Duodenal mucosa (tissue), 2 donors: ENCODE measurements at regions not wholly inside any gene's neighbourhood (a gene's known extent, or its start where the extent isn't known, plus 50 kb on each side); places are given as distances from the start of the nearest gene placed in this dataset.

Experiments
- H3K27ac ChIP-seq: one replicate; pipeline ENCODE4 v1.7.0; 2013; ENCODE audit warnings: low read depth, low read length
- H3K27me3 ChIP-seq, 2 donors: one replicate each; pipeline ENCODE4 v1.7.0; 2013; ENCODE audit warnings: low read length in 2 of 2, control low read depth in 1 of 2; ENCODE audit not compliant: insufficient read depth in 2 of 2, control insufficient read depth in 1 of 2
- H3K36me3 ChIP-seq, 2 donors: one replicate each; pipeline ENCODE4 v1.7.0; 2013; ENCODE audit warnings: low read length in 2 of 2, control low read depth in 1 of 2; ENCODE audit not compliant: insufficient read depth in 2 of 2, control insufficient read depth in 1 of 2
- H3K4me1 ChIP-seq, 2 donors: one replicate each; pipeline ENCODE4 v1.7.0; 2013; ENCODE audit warnings: low read length in 2 of 2, control low read depth in 1 of 2; ENCODE audit not compliant: insufficient read depth in 2 of 2, control insufficient read depth in 1 of 2
- H3K4me3 ChIP-seq, 2 donors: one replicate each; pipeline ENCODE4 v1.7.0; 2013; ENCODE audit warnings: low read length in 2 of 2, low read depth in 1 of 2
- H3K9ac ChIP-seq, 2 donors: one replicate each; pipeline ENCODE4 v1.7.0; 2013; ENCODE audit warnings: low read length in 2 of 2, low read depth in 1 of 2
- H3K9me3 ChIP-seq, 2 donors: one replicate each; pipeline ENCODE4 v1.7.0; 2013; ENCODE audit warnings: low read length in 2 of 2, control low read depth in 1 of 2; ENCODE audit not compliant: control insufficient read depth in 1 of 2

GRCh38 chr14:97414718-97415098 lies 617.5 kb downstream of the VRK1 start:
- no peak overlapping the region for H3K9ac ChIP-seq
- no peak overlapping the region for H3K4me3 ChIP-seq
- no peaks in the 10 kb centered on the region for H3K4me1 ChIP-seq
- H3K27me3 ChIP-seq = peaks cover 34 to 51% of the 10 kb centered on the region in 2 donors
- H3K9me3 ChIP-seq = no peaks in the 10 kb centered on the region
- H3K27ac ChIP-seq = no peak overlapping the region
- H3K36me3 ChIP-seq = no peaks in the 10 kb centered on the region

GRCh38 chr14:97415907-97416306 lies 618.7 kb downstream of the VRK1 start:
- peaks cover 34 to 45% of the 10 kb centered on the region in 2 donors for H3K27me3 ChIP-seq
- no peak overlapping the region for H3K9ac ChIP-seq
- no peak overlapping the region for H3K4me3 ChIP-seq
- H3K4me1 ChIP-seq = no peaks in the 10 kb centered on the region
- no peaks in the 10 kb centered on the region for H3K9me3 ChIP-seq
- H3K27ac ChIP-seq = no peak overlapping the region
- H3K36me3 ChIP-seq = no peaks in the 10 kb centered on the region

- H3K36me3 ChIP-seq = no peaks in the 10 kb centered on the region
- H3K9ac ChIP-seq = no peak overlapping the region
- peaks cover 30 to 41% of the 10 kb centered on the region in 2 donors for H3K27me3 ChIP-seq
- H3K9me3 ChIP-seq = no peaks in the 10 kb centered on the region
- H3K4me3 ChIP-seq = no peak overlapping the region
- H3K27ac ChIP-seq = no peak overlapping the region
- H3K4me1 ChIP-seq = no peaks in the 10 kb centered on the region
These were observed 619.4 kb downstream of the VRK1 start for GRCh38 chr14:97416550-97416949.

GRCh38 chr14:97417331-97417730 lies 620.1 kb downstream of the VRK1 start:
- Histone ChIP-seq H3K27ac (no peak overlapping the region), H3K9me3 (no peaks in the 10 kb centered on the region), H3K36me3 (no peaks in the 10 kb centered on the region), H3K27me3 (peaks cover 24 to 33% of the 10 kb centered on the region in 2 donors), H3K4me1 (no peaks in the 10 kb centered on the region), H3K4me3 (no peak overlapping the region), H3K9ac (no peak overlapping the region)

- H3K4me1 ChIP-seq = no peaks in the 10 kb centered on the region
- H3K27ac ChIP-seq = no peak overlapping the region
- H3K9me3 ChIP-seq = no peaks in the 10 kb centered on the region
- H3K27me3 ChIP-seq = peaks cover 0 to 5% of the 10 kb centered on the region in 2 donors
- H3K4me3 ChIP-seq = no peak overlapping the region
- H3K9ac ChIP-seq = no peak overlapping the region
- H3K36me3 ChIP-seq = no peaks in the 10 kb centered on the region
These were observed 623.0 kb downstream of the VRK1 start for GRCh38 chr14:97420211-97420610.

GRCh38 chr14:97426776-97427175 lies 629.6 kb downstream of the VRK1 start:
- Histone ChIP-seq H3K4me3 (no peak overlapping the region), H3K27ac (no peak overlapping the region), H3K27me3 (peaks cover 0 to 4% of the 10 kb centered on the region in 2 donors), H3K36me3 (no peaks in the 10 kb centered on the region), H3K9ac (no peak overlapping the region), H3K4me1 (no peaks in the 10 kb centered on the region), H3K9me3 (no peaks in the 10 kb centered on the region)

- Histone ChIP-seq H3K36me3 (no peaks in the 10 kb centered on the region), H3K27me3 (peaks cover 0 to 4% of the 10 kb centered on the region in 2 donors), H3K9ac (no peak overlapping the region), H3K4me1 (no peaks in the 10 kb centered on the region), H3K27ac (no peak overlapping the region), H3K4me3 (no peak overlapping the region), H3K9me3 (no peaks in the 10 kb centered on the region)
These were observed 631.7 kb downstream of the VRK1 start for GRCh38 chr14:97428808-97429440.

GRCh38 chr14:97432586-97432985 lies 635.4 kb downstream of the VRK1 start:
- H3K27me3 ChIP-seq = no peaks in the 10 kb centered on the region
- H3K4me1 ChIP-seq = no peaks in the 10 kb centered on the region
- no peaks in the 10 kb centered on the region for H3K36me3 ChIP-seq
- no peaks in the 10 kb centered on the region for H3K9me3 ChIP-seq
- no peak overlapping the region for H3K27ac ChIP-seq
- no peak overlapping the region for H3K9ac ChIP-seq
- no peak overlapping the region for H3K4me3 ChIP-seq

GRCh38 chr14:97441740-97442362 lies 644.7 kb downstream of the VRK1 start:
- H3K9me3 ChIP-seq = peaks cover 0 to 2% of the 10 kb centered on the region in 2 donors
- H3K27me3 ChIP-seq = no peaks in the 10 kb centered on the region
- H3K9ac ChIP-seq = no peak overlapping the region
- no peak overlapping the region for H3K4me3 ChIP-seq
- H3K27ac ChIP-seq = no peak overlapping the region
- H3K4me1 ChIP-seq = no peaks in the 10 kb centered on the region
- no peaks in the 10 kb centered on the region for H3K36me3 ChIP-seq

- H3K9me3 ChIP-seq = peaks cover 0 to 2% of the 10 kb centered on the region in 2 donors
- H3K27me3 ChIP-seq = no peaks in the 10 kb centered on the region
- H3K4me1 ChIP-seq = no peaks in the 10 kb centered on the region
- no peak overlapping the region for H3K9ac ChIP-seq
- H3K4me3 ChIP-seq = no peak overlapping the region
- H3K36me3 ChIP-seq = no peaks in the 10 kb centered on the region
- no peak overlapping the region for H3K27ac ChIP-seq
These were observed 645.2 kb downstream of the VRK1 start for GRCh38 chr14:97442363-97442762.
